Breast epithelium (tissue), 4 donors: ENCODE measurements at regions not wholly inside any gene's neighbourhood (a gene's known extent, or its start where the extent isn't known, plus 50 kb on each side); places are given as distances from the start of the nearest gene placed in this dataset.

ENCODE experiments used
- DNase-seq, 2 donors: peaks; one replicate each; pipeline ENCODE4 v3.0.0-alpha.2; 2019; ENCODE audit warnings: low spot score in 2 of 2
- H3K27ac ChIP-seq, 2 donors: fragments of 200-600 bp; sonication (generic) in 1 of 2; one replicate each; pipeline ENCODE4 v1.5.1; 2016 to 2019; ENCODE audit warnings: mild to moderate bottlenecking in 1 of 2
- H3K27me3 ChIP-seq, 2 donors: fragments of 200-600 bp; sonication (generic) in 1 of 2; one replicate each; pipeline versions ENCODE4 v1.5.1 to v1.6.0; 2017 to 2019; ENCODE audit warnings: control low read depth in 1 of 2, mild to moderate bottlenecking in 1 of 2
- H3K36me3 ChIP-seq: fragments of 200-600 bp; one replicate; pipeline ENCODE4 v1.5.1; 2019
- H3K4me1 ChIP-seq, 2 donors: fragments of 200-600 bp; sonication (generic); one replicate each; pipeline ENCODE4 v1.5.1; 2016 to 2019; ENCODE audit warnings: control low read depth in 1 of 2
- H3K4me3 ChIP-seq, 3 donors: fragments of 200-600 bp; sonication (generic); 1 replicate in 2 of 3; 2 replicates in 1 of 3; pipeline ENCODE4 v1.5.1; 2016 to 2019; ENCODE audit warnings: mild to moderate bottlenecking in 3 of 3, moderate library complexity in 2 of 3
- H3K9me3 ChIP-seq, 2 donors: fragments of 200-600 bp; sonication (generic) in 1 of 2; one replicate each; pipeline ENCODE4 v1.5.1; 2016 to 2019; ENCODE audit warnings: control low read depth in 1 of 2
- CTCF ChIP-seq, 3 donors: fragments of 450-650 bp; IDR thresholded peaks; one replicate each; pipeline ENCODE4 v1.5.1; 2016 to 2017; ENCODE audit warnings: antibody characterized with exemption in 3 of 3, mild to moderate bottlenecking in 3 of 3, moderate library complexity in 3 of 3
- POLR2A ChIP-seq: fragments of 450-650 bp; IDR thresholded peaks from one replicate; pipeline ENCODE4 v1.6.1; 2016; ENCODE audit warnings: antibody characterized with exemption, mild to moderate bottlenecking, moderate library complexity
- POLR2AphosphoS5 ChIP-seq, 3 donors: sonication (generic); formaldehyde crosslinking; IDR thresholded peaks; one replicate each; pipeline ENCODE4 v1.6.1; 2017; ENCODE audit warnings: antibody characterized with exemption in 3 of 3
- intact Hi-C: fragments of 100-400 bp; cut with DNase I; formaldehyde crosslinking; loops from one replicate; pipeline ENCODE4 v1.15.1; 2023; ENCODE audit warnings: low total_unique reads

- TF ChIP-seq CTCF (IDR thresholded peaks at IDR 0.05) (no peak), POLR2AphosphoS5 (IDR thresholded peaks at IDR 0.05) (no peak), POLR2A (no peak)
- intact Hi-C loops, result no loop called here
- DNase-seq, result no peak
- peaks cover 0 to 2% of the 10 kb centered on the region in 2 donors for H3K9me3 ChIP-seq
- no peaks in the 10 kb centered on the region for H3K4me1 ChIP-seq
- no peak overlapping the region for H3K4me3 ChIP-seq
- no peaks in the 10 kb centered on the region for H3K36me3 ChIP-seq
- no peak overlapping the region for H3K27ac ChIP-seq
- no peaks in the 10 kb centered on the region for H3K27me3 ChIP-seq
These were observed 636.3 kb upstream of the TENM4 start for GRCh38 chr11:80077113-80077512.

GRCh38 chr11:80074837-80075236 lies 634.0 kb upstream of the TENM4 start:
- H3K27ac ChIP-seq, result no peak overlapping the region
- TF ChIP-seq POLR2A (no peak), POLR2AphosphoS5 (IDR thresholded peaks at IDR 0.05) (no peak), CTCF (IDR thresholded peaks at IDR 0.05) (no peak)
- intact Hi-C loops, result no loop called here
- H3K4me3 ChIP-seq, result no peak overlapping the region
- peaks cover 0 to 2% of the 10 kb centered on the region in 2 donors for H3K9me3 ChIP-seq
- H3K4me1 ChIP-seq, result no peaks in the 10 kb centered on the region
- DNase-seq, result no peak
- H3K36me3 ChIP-seq, result no peaks in the 10 kb centered on the region
- no peaks in the 10 kb centered on the region for H3K27me3 ChIP-seq

GRCh38 chr11:80066291-80066690 lies 625.5 kb upstream of the TENM4 start:
- intact Hi-C loops, result no loop called here
- no peaks in the 10 kb centered on the region for H3K4me1 ChIP-seq

GRCh38 chr11:80065086-80065485 lies 624.3 kb upstream of the TENM4 start:
- Histone ChIP-seq H3K36me3 (no peaks in the 10 kb centered on the region), H3K4me3 (no peak overlapping the region), H3K9me3 (no peaks in the 10 kb centered on the region), H3K27me3 (no peaks in the 10 kb centered on the region), H3K4me1 (no peaks in the 10 kb centered on the region), H3K27ac (no peak overlapping the region)
- TF ChIP-seq POLR2A (no peak), CTCF (IDR thresholded peaks at IDR 0.05) (no peak), POLR2AphosphoS5 (IDR thresholded peaks at IDR 0.05) (no peak)
- intact Hi-C loops, result no loop called here
- DNase-seq, result no peak

More at GRCh38 chr11:80066291-80066690, 625.5 kb upstream of the TENM4 start:
- no peaks in the 10 kb centered on the region for H3K27me3 ChIP-seq
- no peak overlapping the region for H3K27ac ChIP-seq
- TF ChIP-seq POLR2A (no peak), CTCF (IDR thresholded peaks at IDR 0.05) (no peak), POLR2AphosphoS5 (IDR thresholded peaks at IDR 0.05) (no peak)
- H3K9me3 ChIP-seq, result no peaks in the 10 kb centered on the region
- no peak for DNase-seq
- H3K36me3 ChIP-seq, result no peaks in the 10 kb centered on the region
- no peak overlapping the region for H3K4me3 ChIP-seq

DNA sequence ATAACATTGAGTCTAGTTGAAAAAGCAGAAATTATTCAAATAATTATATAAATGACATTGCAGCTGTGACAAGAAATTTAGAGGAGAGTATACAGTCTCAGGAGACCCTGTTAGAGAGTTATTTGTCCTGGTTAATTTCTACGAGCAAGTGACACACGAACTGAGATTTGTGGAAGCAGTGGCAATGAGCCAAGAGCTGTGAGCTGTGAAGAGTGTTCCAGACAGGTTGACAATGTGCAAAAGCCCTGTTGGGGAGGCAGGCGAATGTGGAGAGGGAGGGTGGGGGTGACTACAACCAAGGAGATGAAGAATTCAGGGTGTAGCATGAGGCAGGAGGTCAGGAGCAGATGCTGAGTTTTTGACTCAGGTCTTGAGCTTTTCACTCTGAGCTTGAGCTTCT lies 620.2 kb upstream of the TENM4 start:
- TF ChIP-seq CTCF (IDR thresholded peaks at IDR 0.05), result no peak
- no peak for TF ChIP-seq POLR2A
- TF ChIP-seq POLR2AphosphoS5 (IDR thresholded peaks at IDR 0.05), result no peak
- Histone ChIP-seq H3K4me3 (no peak overlapping the region), H3K4me1 (no peaks in the 10 kb centered on the region), H3K27ac (no peak overlapping the region), H3K27me3 (no peaks in the 10 kb centered on the region), H3K9me3 (no peaks in the 10 kb centered on the region), H3K36me3 (no peaks in the 10 kb centered on the region)
- intact Hi-C loops, result no loop called here
- no peak for DNase-seq
